Activated T-cell treated with anti-CD3 and anti-CD28 coated beads, Interleukin-2, amount 50 U/mL, for 72 hours (primary cell): ENCODE measurements at regions not wholly inside any gene's neighbourhood (a gene's known extent, or its start where the extent isn't known, plus 50 kb on each side); places are given as distances from the start of the nearest gene placed in this dataset.

Experiments
- ATAC-seq, 2 donors: fragments of 150-1000 bp; cut with Tn5 transposase; replicated peaks in 1 of 2; 2 replicates each; pipeline ENCODE4 v1.10.0; 2021; ENCODE audit warnings: moderate library complexity in 2 of 2, mild to moderate bottlenecking in 1 of 2
- DNase-seq, 2 donors: peaks; one replicate each; pipeline ENCODE4 v3.0.0; 2021 to 2022; ENCODE audit warnings: mixed read lengths in 1 of 2
- H3K27ac Mint-ChIP-seq: one replicate; pipeline ENCODE4 v1.8.0; 2022; ENCODE audit warnings: mild to moderate bottlenecking, moderate library complexity, mixed read lengths
- H3K27me3 Mint-ChIP-seq: one replicate; pipeline ENCODE4 v1.8.0; 2022; ENCODE audit warnings: low read depth, mixed read lengths
- H3K36me3 Mint-ChIP-seq, 2 donors: one replicate each; pipeline ENCODE4 v1.8.0; 2022; ENCODE audit warnings: mixed read lengths in 2 of 2, mild to moderate bottlenecking in 1 of 2; ENCODE audit not compliant: insufficient read depth in 2 of 2
- H3K4me1 Mint-ChIP-seq: one replicate; pipeline ENCODE4 v1.8.0; 2022; ENCODE audit warnings: low read depth, mixed read lengths
- H3K4me3 Mint-ChIP-seq, 2 donors: one replicate each; pipeline ENCODE4 v1.8.0; 2022; ENCODE audit warnings: mild to moderate bottlenecking in 2 of 2, mixed read lengths in 2 of 2, moderate library complexity in 2 of 2
- H3K9me3 Mint-ChIP-seq, 2 donors: one replicate each; pipeline ENCODE4 v1.8.0; 2022; ENCODE audit warnings: mixed read lengths in 2 of 2

- ATAC-seq (no peak), DNase-seq (no peak)
- Mint-ChIP-seq H3K27me3 (no peaks in the 10 kb centered on the region), H3K27ac (no peak overlapping the region), H3K36me3 (peaks cover 0 to 2% of the 10 kb centered on the region in 2 donors), H3K9me3 (peaks cover 5 to 12% of the 10 kb centered on the region in 2 donors), H3K4me1 (no peaks in the 10 kb centered on the region), H3K4me3 (no peak overlapping the region)
These were observed 87.7 kb upstream of the NR2F2 start for GRCh38 chr15:96242761-96243160.

GRCh38 chr15:96243701-96244100, 86.8 kb upstream of the NR2F2 start:
- no peak overlapping the region for H3K27ac Mint-ChIP-seq
- H3K4me3 Mint-ChIP-seq, result no peak overlapping the region
- H3K4me1 Mint-ChIP-seq, result no peaks in the 10 kb centered on the region
- DNase-seq (no peak), ATAC-seq (no peak)
- no peaks in the 10 kb centered on the region for H3K27me3 Mint-ChIP-seq
- H3K36me3 Mint-ChIP-seq, result peaks cover 0 to 2% of the 10 kb centered on the region in 2 donors
- H3K9me3 Mint-ChIP-seq, result peaks cover 5 to 13% of the 10 kb centered on the region in 2 donors

- H3K9me3 Mint-ChIP-seq, result peaks cover 5 to 13% of the 10 kb centered on the region in 2 donors
- H3K36me3 Mint-ChIP-seq, result peaks cover 0 to 2% of the 10 kb centered on the region in 2 donors
- H3K4me1 Mint-ChIP-seq, result no peaks in the 10 kb centered on the region
- ATAC-seq (no peak), DNase-seq (no peak)
- H3K4me3 Mint-ChIP-seq, result no peak overlapping the region
- no peak overlapping the region for H3K27ac Mint-ChIP-seq
- no peaks in the 10 kb centered on the region for H3K27me3 Mint-ChIP-seq
These were observed 85.2 kb upstream of the NR2F2 start for GRCh38 chr15:96245252-96245651.

- DNase-seq (no peak), ATAC-seq (no peak)
- no peak overlapping the region for H3K4me3 Mint-ChIP-seq
- H3K9me3 Mint-ChIP-seq, result peaks cover 4 to 13% of the 10 kb centered on the region in 2 donors
- H3K4me1 Mint-ChIP-seq, result no peaks in the 10 kb centered on the region
- H3K27me3 Mint-ChIP-seq, result peaks cover 3% of the 10 kb centered on the region
- H3K36me3 Mint-ChIP-seq, result peaks cover 0 to 2% of the 10 kb centered on the region in 2 donors
- no peak overlapping the region for H3K27ac Mint-ChIP-seq
These were observed 84.4 kb upstream of the NR2F2 start for GRCh38 chr15:96246057-96246456.

- ATAC-seq, result no peak
- Mint-ChIP-seq H3K4me3 (no peak overlapping the region), H3K4me1 (no peaks in the 10 kb centered on the region), H3K9me3 (peaks cover 6 to 13% of the 10 kb centered on the region in 2 donors), H3K27me3 (peaks cover 10% of the 10 kb centered on the region), H3K27ac (no peak overlapping the region), H3K36me3 (peaks cover 0 to 2% of the 10 kb centered on the region in 2 donors)
- no peak for DNase-seq
These were observed 82.7 kb upstream of the NR2F2 start for GRCh38 chr15:96247621-96248305.

- ATAC-seq (no peak), DNase-seq (no peak)
- Mint-ChIP-seq H3K27me3 (peaks cover 10% of the 10 kb centered on the region), H3K4me3 (no peak overlapping the region), H3K4me1 (no peaks in the 10 kb centered on the region), H3K9me3 (peaks cover 2 to 4% of the 10 kb centered on the region in 2 donors), H3K36me3 (no peaks in the 10 kb centered on the region), H3K27ac (no peak overlapping the region)
These were observed 78.4 kb upstream of the NR2F2 start for GRCh38 chr15:96252148-96252547.

GRCh38 chr15:96253006-96253747, 77.3 kb upstream of the NR2F2 start:
- H3K36me3 Mint-ChIP-seq, result no peaks in the 10 kb centered on the region
- no peak for DNase-seq
- no peaks in the 10 kb centered on the region for H3K4me1 Mint-ChIP-seq

GRCh38 chr15:96254173-96254572, 76.3 kb upstream of the NR2F2 start:
- peaks cover 0 to 4% of the 10 kb centered on the region in 2 donors for H3K9me3 Mint-ChIP-seq
- DNase-seq (no peak), ATAC-seq (no peak)
- no peak overlapping the region for H3K27ac Mint-ChIP-seq
- no peak overlapping the region for H3K4me3 Mint-ChIP-seq
- H3K4me1 Mint-ChIP-seq, result no peaks in the 10 kb centered on the region
- H3K27me3 Mint-ChIP-seq, result peaks cover 20% of the 10 kb centered on the region
- no peaks in the 10 kb centered on the region for H3K36me3 Mint-ChIP-seq

More at GRCh38 chr15:96253006-96253747, 77.3 kb upstream of the NR2F2 start:
- Mint-ChIP-seq H3K27ac (no peak overlapping the region), H3K27me3 (peaks cover 11% of the 10 kb centered on the region), H3K4me3 (no peak overlapping the region), H3K9me3 (peaks cover 0 to 2% of the 10 kb centered on the region in 2 donors)
- no peak for ATAC-seq

GRCh38 chr15:96255599-96255998, 74.9 kb upstream of the NR2F2 start:
- Mint-ChIP-seq H3K4me1 (no peaks in the 10 kb centered on the region), H3K27me3 (peaks cover 20% of the 10 kb centered on the region), H3K27ac (no peak overlapping the region), H3K36me3 (no peaks in the 10 kb centered on the region), H3K9me3 (peaks cover 0 to 4% of the 10 kb centered on the region in 2 donors), H3K4me3 (no peak overlapping the region)
- ATAC-seq, result no peak
- no peak for DNase-seq

- no peaks in the 10 kb centered on the region for H3K4me1 Mint-ChIP-seq
- peaks cover 10% of the 10 kb centered on the region for H3K27me3 Mint-ChIP-seq
- peaks cover 0 to 4% of the 10 kb centered on the region in 2 donors for H3K9me3 Mint-ChIP-seq
- DNase-seq (no peak), ATAC-seq (no peak)
- no peaks in the 10 kb centered on the region for H3K36me3 Mint-ChIP-seq
- no peak overlapping the region for H3K4me3 Mint-ChIP-seq
- H3K27ac Mint-ChIP-seq, result no peak overlapping the region
These were observed 68.9 kb upstream of the NR2F2 start for GRCh38 chr15:96261575-96262034.

GRCh38 chr15:96262097-96262496, 68.4 kb upstream of the NR2F2 start:
- DNase-seq, result no peak
- no peak overlapping the region for H3K4me3 Mint-ChIP-seq
- peaks cover 0 to 4% of the 10 kb centered on the region in 2 donors for H3K9me3 Mint-ChIP-seq
- no peak overlapping the region for H3K27ac Mint-ChIP-seq
- peaks cover 10% of the 10 kb centered on the region for H3K27me3 Mint-ChIP-seq
- no peaks in the 10 kb centered on the region for H3K4me1 Mint-ChIP-seq
- ATAC-seq, result no peak
- no peaks in the 10 kb centered on the region for H3K36me3 Mint-ChIP-seq

- no peaks in the 10 kb centered on the region for H3K4me1 Mint-ChIP-seq
- peaks cover 0 to 4% of the 10 kb centered on the region in 2 donors for H3K9me3 Mint-ChIP-seq
- no peak overlapping the region for H3K27ac Mint-ChIP-seq
- DNase-seq (no peak), ATAC-seq (no peak)
- H3K36me3 Mint-ChIP-seq, result no peaks in the 10 kb centered on the region
- no peak overlapping the region for H3K4me3 Mint-ChIP-seq
- peaks cover 10% of the 10 kb centered on the region for H3K27me3 Mint-ChIP-seq
These were observed 67.7 kb upstream of the NR2F2 start for GRCh38 chr15:96262549-96263489.
